SK-N-SH (cell line): ENCODE measurements at regions not wholly inside any gene's neighbourhood (a gene's known extent, or its start where the extent isn't known, plus 50 kb on each side); places are given as distances from the start of the nearest gene placed in this dataset.

Source experiments
- EP300 ChIP-seq, 2 experiments: IDR thresholded peaks; 2 replicates each; pipeline versions ENCODE4 v1.4.0 to v1.6.1; 2012; ENCODE audit warnings: borderline replicate concordance in 1 of 2, low read depth in 1 of 2, low read length in 1 of 2
- MXI1 ChIP-seq: IDR thresholded peaks from 2 replicates; pipeline ENCODE4 v1.6.1; 2012; ENCODE audit warnings: mild to moderate bottlenecking, low read depth, low read length, improper control_type of control experiment
- NRF1 ChIP-seq: IDR thresholded peaks from 2 replicates; pipeline ENCODE4 v1.6.1; 2012; ENCODE audit warnings: low read depth, mild to moderate bottlenecking, low read length
- POLR2AphosphoS5 ChIP-seq: IDR thresholded peaks from 2 replicates; pipeline ENCODE4 v1.6.1; 2012; ENCODE audit warnings: low read depth, low read length
- RFX5 ChIP-seq: IDR thresholded peaks from 2 replicates; pipeline ENCODE4 v1.6.1; 2012; ENCODE audit warnings: mild to moderate bottlenecking, improper control_type of control experiment, low read length
- SIN3A ChIP-seq: IDR thresholded peaks from 2 replicates; pipeline ENCODE4 v1.6.1; 2012; ENCODE audit warnings: low read depth, mild to moderate bottlenecking, low read length, moderate library complexity, borderline replicate concordance
- YY1 ChIP-seq: IDR thresholded peaks from 2 replicates; pipeline ENCODE4 v1.4.0; 2012; ENCODE audit warnings: low read depth, mild to moderate bottlenecking
- TF ChIP-seq, protein P1 (sequence below): fragments of 200-600 bp; sonication (generic); IDR thresholded peaks from 2 replicates; pipeline ENCODE4 v1.6.1; 2017; ENCODE audit warnings: antibody characterized with exemption, mild to moderate bottlenecking, moderate library complexity
- TF ChIP-seq, protein P2 (sequence below): IDR thresholded peaks from 2 replicates; pipeline ENCODE4; 2012
- TF ChIP-seq, protein P3 (sequence below): fragments of 150-350 bp; IDR thresholded peaks from 2 replicates; pipeline ENCODE4 v1.6.1; 2017; ENCODE audit warnings: antibody characterized with exemption, low read length, low read depth, borderline replicate concordance
- TF ChIP-seq, protein P4 (sequence below): fragments of 150-350 bp; IDR thresholded peaks from 2 replicates; pipeline ENCODE4 v1.6.1; 2016; ENCODE audit warnings: mild to moderate bottlenecking, low read depth, low read length
- TF ChIP-seq, protein P5 (sequence below): IDR thresholded peaks from 2 replicates; pipeline ENCODE4 v1.4.0; 2012; ENCODE audit warnings: low read depth, borderline replicate concordance

DNA sequence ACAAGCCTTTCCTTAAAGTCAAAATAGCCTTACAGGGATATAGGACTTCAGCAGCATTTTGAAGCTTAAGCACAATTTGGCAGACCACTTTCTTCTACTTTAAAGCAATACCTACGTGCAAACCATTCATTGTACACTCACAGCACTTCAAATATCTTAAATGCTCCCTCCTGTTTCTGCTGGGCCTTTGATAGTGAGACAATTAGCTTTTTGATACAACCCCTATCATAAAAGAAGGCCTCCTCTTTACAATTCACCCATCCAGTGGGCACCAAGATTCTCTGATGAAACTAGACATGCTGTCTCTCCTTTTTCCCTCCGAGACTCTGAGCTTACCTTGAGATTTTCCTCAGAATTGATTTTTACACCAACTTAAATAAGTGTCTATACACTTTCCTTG is 157.5 kb upstream of the FAR2 start:
- TF ChIP-seq, protein P1, sequence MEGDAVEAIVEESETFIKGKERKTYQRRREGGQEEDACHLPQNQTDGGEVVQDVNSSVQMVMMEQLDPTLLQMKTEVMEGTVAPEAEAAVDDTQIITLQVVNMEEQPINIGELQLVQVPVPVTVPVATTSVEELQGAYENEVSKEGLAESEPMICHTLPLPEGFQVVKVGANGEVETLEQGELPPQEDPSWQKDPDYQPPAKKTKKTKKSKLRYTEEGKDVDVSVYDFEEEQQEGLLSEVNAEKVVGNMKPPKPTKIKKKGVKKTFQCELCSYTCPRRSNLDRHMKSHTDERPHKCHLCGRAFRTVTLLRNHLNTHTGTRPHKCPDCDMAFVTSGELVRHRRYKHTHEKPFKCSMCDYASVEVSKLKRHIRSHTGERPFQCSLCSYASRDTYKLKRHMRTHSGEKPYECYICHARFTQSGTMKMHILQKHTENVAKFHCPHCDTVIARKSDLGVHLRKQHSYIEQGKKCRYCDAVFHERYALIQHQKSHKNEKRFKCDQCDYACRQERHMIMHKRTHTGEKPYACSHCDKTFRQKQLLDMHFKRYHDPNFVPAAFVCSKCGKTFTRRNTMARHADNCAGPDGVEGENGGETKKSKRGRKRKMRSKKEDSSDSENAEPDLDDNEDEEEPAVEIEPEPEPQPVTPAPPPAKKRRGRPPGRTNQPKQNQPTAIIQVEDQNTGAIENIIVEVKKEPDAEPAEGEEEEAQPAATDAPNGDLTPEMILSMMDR: no peak
- TF ChIP-seq RFX5: no peak
- TF ChIP-seq, protein P2, sequence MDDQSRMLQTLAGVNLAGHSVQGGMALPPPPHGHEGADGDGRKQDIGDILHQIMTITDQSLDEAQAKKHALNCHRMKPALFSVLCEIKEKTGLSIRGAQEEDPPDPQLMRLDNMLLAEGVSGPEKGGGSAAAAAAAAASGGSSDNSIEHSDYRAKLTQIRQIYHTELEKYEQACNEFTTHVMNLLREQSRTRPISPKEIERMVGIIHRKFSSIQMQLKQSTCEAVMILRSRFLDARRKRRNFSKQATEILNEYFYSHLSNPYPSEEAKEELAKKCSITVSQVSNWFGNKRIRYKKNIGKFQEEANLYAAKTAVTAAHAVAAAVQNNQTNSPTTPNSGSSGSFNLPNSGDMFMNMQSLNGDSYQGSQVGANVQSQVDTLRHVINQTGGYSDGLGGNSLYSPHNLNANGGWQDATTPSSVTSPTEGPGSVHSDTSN: no peak
- no peak for TF ChIP-seq POLR2AphosphoS5
- TF ChIP-seq, protein P3, sequence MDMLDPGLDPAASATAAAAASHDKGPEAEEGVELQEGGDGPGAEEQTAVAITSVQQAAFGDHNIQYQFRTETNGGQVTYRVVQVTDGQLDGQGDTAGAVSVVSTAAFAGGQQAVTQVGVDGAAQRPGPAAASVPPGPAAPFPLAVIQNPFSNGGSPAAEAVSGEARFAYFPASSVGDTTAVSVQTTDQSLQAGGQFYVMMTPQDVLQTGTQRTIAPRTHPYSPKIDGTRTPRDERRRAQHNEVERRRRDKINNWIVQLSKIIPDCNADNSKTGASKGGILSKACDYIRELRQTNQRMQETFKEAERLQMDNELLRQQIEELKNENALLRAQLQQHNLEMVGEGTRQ: no peak
- TF ChIP-seq, protein P4, sequence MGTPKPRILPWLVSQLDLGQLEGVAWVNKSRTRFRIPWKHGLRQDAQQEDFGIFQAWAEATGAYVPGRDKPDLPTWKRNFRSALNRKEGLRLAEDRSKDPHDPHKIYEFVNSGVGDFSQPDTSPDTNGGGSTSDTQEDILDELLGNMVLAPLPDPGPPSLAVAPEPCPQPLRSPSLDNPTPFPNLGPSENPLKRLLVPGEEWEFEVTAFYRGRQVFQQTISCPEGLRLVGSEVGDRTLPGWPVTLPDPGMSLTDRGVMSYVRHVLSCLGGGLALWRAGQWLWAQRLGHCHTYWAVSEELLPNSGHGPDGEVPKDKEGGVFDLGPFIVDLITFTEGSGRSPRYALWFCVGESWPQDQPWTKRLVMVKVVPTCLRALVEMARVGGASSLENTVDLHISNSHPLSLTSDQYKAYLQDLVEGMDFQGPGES: no peak
- no peak for TF ChIP-seq SIN3A
- no peak for TF ChIP-seq MXI1
- TF ChIP-seq, protein P5, sequence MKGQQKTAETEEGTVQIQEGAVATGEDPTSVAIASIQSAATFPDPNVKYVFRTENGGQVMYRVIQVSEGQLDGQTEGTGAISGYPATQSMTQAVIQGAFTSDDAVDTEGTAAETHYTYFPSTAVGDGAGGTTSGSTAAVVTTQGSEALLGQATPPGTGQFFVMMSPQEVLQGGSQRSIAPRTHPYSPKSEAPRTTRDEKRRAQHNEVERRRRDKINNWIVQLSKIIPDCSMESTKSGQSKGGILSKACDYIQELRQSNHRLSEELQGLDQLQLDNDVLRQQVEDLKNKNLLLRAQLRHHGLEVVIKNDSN: no peak
- TF ChIP-seq YY1: no peak
- TF ChIP-seq NRF1: no peak
- no peak for TF ChIP-seq EP300 (IDR thresholded peaks at IDR 0.05; ENCODE audit: borderline replicate concordance in 1 of 2, low read depth in 1 of 2, low read length in 1 of 2)
